DMS 273 (cell line): ENCODE measurements at regions not wholly inside any gene's neighbourhood (a gene's known extent, or its start where the extent isn't known, plus 50 kb on each side); places are given as distances from the start of the nearest gene placed in this dataset.

Experiments
- DNase-seq: peaks from one replicate; lab custom pipeline; 2025; ENCODE audit not compliant: unreplicated experiment; lab: John Stamatoyannopoulos, UW

DNA sequence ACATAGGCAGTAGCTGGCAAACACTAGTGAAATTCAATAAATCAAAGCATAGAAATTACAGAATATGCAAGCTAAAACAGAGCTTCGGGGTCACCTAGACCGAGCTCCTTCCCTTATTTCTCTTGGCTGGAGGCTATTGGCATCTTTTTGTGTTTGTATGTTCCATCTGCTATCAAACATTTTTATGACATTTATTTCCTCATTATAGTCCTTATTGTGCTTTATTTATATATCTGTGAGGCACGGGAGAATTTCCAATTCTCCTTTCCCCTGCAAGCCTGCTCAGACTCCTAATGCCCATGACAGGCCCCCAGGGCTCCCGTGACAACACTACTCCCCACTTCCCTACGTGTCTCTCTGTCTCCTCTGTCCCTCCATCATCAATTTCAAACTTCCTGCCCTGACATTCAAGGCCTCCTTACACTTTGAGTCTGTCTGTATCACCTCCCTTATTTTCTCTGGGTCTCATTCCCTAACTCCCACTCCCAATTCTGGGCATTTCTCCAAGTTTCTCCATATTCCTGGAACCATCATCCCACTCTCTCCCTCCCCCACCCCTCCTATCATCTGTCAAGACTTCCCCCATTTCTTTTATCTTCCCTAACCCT lies 316.9 kb downstream of the OSR1 start:
- no peak for DNase-seq

DNA sequence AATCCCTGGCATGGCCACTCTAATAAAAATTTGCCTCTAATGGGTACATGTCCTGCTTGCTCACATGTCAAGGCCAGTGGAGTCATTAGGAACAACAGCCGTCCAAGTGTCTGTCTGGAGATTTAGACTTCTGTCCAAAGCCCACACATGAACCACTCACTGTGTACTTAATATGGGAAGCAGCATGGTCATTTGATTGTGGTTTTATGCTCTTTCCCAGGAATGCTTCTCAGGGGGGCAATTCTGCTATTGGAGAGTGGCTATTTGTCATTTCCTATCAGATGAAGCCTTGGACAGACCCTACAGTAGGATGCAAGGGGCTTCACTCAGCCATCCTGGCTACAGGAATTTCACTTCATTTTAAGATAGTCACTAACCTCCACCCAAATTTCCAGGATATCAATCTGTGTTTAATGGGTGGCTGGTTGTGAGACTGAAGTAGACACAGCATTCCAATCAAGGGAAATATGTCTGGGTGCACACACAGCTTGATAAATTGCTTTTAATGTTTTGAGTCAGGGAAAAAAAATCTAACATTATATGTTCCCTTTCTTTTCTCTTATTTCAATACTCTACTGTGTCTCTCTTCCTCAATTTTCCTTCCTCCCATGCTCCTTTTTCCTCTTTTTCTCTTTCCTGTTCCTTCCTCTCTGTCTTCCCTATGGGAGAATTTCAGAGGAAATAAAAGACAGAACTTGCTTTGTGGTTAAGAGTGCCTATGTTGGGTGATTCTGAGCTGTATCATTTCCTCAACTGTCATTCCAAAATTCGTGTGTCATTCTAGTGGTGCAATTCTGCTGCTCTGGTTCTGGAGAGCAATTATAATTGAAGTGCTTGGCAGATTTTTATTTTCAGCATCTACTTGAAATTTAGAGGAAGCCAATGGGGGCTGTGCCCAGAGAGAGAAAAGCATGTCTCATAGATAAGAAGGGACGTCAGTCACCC lies 320.1 kb downstream of the OSR1 start:
- DNase-seq, result no peak

DNA sequence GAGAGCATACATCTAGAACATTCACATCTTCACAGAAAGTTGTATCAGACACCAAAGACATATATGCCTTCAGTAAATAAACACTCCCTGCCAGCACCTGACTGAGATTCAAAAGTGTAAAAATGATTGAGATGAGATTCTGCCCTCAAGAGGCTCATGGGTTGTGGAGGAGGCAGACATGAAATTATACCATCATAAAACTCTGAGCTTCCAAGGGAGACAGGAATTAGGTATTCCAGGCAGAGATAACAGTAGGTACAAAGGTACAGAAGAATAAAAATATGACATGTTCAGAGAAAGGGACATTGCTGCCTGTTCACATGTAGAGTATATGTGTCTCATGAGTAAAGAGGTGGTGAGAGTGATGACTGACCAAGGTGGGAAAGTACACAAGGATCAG lies 322.3 kb downstream of the OSR1 start:
- DNase-seq, result no peak

DNA sequence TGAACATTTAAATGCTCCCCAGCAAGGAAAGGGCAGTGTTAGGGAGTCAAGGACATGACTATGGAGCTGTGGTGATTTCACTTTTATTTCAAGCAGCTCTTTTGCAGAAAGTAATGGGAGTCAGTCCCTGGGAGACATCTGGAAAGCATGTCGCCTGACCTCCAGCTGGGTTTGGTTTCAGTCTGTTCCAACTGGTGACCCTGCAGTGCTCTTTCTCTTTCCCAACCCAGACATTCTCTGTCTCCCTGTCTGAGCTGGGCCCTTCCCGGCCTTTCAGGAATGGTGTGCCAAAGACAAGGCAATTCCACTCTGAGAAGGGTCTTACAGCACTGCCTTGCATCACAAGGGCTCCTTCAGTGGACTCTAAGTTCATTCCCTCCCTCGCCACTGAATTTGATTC lies 323.2 kb downstream of the OSR1 start:
- no peak for DNase-seq

DNA sequence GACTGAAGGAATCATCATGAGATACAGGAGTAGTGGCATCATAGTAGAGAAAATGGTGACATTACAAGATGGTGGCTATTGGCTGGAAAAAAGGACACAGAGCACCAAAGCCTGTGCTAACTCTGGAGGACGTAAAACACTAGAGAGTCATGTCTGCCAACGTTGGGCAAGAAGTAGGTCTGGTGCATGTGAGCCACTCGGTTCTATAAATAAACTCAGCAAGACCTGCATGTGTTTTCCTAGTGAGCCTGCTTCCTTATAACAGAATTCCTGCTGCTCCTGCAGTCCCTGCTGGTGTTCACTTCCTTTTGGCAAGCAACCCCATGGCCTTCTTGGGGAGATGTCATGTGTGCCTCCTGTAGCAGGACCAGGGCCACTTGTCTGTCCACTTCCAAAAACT lies 325.2 kb downstream of the OSR1 start:
- DNase-seq, result no peak

DNA sequence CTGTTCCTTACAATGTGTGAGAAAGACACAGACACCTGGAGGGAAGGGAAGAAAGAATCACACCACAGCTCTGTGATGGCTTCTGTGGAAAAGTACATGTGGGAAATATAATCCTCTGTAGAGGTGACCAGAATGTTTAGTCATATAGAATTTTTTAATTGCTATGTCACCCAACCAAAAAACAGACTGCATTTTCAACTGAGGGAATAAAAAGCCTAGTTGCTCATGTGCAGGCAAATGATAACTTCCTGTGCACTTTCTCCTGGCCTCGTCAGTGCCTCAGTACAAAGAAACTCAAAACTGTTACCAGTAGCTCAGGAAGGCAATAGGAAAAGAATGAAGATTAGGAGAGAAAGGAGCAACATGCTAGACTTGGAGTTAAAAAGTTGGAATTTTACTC lies 326.8 kb downstream of the OSR1 start:
- DNase-seq, result no peak

DNA sequence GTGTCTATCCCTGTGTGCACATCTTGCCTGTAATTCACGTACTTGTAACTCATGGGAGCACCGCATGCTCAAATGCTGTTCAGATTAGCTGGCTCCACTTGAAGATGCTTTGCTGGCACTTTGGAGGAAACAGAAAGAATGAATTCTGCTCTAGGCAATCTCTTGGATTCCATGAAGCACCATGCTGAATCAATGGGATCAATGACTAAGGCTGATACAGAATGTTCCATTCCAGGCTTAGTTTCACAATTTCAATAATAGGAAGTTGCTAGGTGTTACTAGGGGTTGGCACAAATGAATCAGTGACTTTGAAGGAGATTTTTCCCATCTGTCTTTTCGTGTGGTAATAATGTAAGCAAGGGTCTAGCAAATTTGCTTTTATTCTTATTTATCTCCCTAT lies 328.8 kb downstream of the OSR1 start:
- no peak for DNase-seq

DNA sequence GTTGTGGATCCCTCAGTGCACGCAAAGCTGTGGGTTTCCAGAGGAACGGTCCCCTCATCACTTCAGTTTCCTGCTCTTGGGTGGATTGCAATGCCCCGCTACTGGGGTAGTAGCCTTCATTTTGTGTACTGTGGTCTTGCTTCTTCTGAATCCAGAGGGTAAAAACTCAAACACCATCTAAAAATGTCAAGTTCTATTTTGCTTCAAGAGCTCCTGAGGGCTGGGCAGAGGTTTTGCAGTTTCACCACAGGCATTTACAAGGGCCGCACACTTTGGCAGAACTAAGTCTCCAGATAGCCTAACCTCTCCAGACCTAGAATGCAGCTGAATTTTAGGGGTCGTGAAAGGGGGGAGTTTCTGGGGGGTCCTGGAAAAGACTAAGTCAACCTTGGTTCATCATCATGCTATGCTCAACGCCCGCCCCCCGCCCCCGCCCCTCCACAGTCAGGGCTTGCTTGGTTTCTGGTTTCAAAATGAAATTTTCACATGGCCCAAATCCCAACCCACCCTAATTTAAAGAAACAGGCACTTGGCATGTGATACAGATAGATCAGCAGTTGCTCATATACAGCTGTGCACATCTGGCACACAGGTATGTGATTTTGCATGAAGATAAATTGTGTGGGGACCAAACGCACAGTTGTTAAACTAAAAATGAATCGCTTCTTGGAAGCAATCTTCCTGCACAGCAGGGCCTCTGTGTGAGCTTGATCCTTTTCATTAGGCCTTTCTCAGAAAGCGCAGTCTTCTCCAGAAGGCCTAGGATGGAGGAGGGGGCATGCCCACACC lies 329.6 kb downstream of the OSR1 start:
- DNase-seq, result no peak

DNA sequence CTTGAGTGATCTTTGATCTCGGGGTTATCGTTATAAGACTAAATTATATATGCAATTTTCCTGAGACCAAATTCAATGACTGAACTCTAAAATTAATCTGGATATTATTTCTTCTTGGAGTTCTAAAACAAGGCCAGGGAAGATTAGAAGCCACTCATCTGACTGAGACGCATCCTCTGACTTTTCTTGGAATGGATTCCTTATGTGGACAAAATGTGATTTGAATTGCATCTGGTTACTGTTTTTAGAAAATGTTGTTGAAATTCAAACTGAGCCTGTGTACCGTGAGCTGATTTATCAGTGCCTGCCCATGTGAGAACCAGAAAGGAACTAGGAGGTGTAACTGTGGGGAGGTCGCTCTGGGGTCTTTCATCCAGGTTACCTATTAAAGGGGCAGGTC lies 330.8 kb downstream of the OSR1 start:
- DNase-seq, result no peak

DNA sequence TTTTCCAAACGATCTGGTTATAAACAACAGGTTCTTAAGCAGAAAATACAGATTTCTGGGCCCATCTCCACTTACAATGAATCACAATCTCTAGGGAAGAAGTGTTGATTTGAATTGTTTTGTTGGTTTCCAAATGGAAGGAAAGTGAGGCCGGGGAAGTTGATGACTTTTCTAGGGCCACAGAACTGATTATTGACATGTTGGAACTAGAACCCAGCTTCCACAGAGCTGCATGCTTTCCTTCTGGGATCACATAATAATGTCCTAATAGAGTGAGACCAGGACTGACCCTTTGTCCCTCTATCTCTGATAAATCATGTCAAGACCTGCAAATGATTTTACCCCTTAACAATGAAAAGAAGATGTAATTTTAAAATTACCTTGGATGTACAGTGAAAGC lies 332.2 kb downstream of the OSR1 start:
- DNase-seq, result no peak

DNA sequence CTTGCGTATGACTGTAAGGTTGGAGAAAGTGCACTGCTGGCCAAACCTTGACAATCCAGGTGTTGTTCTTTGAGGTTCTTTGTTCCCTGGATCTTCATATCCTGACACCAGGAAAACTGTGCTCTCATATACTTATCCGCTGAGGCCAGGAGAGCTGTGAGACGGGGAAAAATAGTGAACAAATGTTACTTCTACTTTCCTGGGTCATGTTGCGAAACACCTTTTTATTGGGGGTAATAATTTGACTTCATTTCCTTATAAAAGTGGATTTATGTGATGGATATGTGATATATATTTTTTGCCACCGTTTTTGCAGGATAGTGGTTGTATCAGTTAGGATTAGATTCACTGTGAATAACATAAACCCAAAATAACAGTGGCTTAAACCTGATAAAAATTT lies 336.1 kb downstream of the OSR1 start:
- no peak for DNase-seq

DNA sequence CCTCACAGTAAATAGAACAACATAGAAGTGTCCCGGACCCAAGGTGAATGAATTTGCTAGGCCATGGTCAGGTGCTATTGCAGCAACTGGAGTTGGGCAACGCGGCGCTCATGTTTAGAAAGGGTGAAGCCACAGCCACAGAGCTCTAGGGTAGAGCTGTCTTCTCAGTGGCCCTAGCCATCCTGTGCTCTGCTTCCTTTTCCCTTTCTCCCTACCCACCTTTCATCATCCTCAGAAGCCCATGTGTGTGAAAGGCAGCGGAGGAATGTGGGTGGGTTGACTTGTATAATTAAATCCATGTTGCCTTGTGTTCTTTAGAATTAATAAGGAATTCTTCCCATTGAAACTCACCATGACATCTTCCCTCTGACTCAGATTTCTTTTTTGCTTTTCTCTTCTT lies 336.7 kb downstream of the OSR1 start:
- DNase-seq, result no peak

DNA sequence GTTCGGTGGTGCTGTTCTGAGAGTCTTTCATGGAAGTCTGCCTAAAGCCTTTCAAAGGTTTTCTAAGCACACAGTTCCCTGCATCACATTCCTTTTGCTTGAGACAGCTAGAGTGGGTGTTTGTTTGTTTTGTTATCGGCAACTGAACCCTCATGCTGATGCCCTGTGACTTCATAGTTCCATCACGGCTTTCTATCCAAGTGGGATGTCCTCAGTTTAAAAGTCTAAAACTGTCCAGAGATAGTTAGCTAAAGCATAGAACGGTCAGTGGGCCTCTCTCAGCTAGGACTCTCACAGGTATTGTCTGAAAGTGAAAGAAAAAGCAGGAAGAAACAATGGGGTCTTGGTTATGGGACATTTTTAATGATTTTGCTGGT lies 337.3 kb downstream of the OSR1 start:
- DNase-seq, result no peak

DNA sequence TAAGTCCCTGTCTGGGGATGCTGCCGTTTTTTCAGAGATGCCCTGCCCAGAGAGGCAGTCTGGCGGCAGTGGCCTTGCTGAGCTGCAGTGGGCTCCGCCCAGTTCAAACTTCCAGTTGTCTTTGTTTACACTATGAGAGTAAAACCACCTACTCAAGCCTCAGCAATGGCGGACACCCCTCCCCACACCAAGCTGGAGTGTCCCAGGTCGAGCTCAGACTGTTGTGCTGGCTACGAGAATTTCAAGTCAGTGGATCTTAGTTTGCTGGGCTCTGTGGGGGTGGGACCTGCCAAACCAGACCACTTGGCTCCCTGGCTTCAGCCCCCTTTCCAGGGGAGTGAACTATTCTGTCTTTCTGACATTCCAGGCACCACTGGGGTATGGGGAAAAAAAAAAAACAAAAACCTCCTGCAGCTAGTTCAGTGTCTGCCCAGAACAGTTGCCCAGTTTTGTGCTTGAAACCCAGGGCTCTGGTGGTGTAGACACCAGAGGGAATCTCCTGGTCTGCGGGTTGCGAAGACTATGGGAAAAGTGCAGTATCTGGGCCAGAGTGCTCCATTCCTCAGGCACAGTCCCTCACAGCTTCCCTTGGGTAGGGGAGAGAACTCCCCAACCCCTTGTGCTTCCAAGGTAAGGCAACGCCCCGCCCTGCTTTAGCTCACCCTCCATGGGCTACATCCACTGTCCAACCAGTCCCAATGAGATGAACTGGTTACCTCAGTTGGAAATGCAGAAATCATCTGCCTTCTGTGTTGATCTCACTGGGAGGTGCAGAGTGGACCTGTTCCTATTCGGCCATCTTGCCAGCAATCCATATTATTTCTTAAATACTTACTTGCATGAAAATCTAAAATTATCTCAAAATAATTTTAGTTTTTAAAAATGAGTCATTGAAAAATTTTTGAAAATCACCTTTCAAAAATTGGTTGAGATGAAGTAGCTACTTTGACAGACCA lies 338.0 kb downstream of the OSR1 start:
- no peak for DNase-seq

DNA sequence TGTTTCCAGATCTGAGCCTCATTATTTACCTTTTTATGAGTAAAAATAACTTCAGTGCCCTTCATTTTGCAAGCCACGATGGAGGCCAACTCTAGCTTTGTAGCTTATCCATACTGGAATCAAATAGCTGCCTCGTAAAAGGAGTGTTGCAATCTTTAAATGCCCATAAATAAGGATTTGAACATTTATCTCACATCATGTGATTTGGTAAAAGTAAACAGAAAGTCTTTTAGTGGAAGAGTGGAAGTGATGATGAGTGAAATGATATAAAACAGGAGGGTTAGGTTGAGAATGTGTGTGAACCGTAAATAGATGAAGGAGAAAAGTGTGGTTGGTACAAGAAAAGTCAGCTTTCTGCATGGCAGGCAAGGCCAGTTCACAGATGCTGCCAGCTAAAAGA lies 348.9 kb downstream of the OSR1 start:
- no peak for DNase-seq

DNA sequence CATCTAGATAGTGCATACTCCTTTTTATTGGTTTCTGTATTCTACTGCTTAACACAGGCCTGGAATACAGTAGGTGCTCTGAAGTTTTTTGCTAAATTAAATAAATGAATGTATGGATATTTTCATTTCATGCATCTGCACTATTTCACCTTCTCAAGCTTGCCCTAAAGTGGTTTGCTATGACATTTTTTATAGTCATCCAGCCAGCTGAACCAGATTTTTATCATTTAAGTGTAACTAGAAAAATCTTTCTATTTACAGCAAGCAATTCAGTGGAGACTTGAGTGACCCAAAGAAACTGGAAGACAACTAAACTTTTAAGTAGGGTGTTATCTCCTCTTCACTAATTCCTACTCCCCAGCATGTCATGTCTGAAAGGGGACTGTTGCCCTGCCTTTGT lies 354.9 kb downstream of the OSR1 start:
- DNase-seq, result no peak

DNA sequence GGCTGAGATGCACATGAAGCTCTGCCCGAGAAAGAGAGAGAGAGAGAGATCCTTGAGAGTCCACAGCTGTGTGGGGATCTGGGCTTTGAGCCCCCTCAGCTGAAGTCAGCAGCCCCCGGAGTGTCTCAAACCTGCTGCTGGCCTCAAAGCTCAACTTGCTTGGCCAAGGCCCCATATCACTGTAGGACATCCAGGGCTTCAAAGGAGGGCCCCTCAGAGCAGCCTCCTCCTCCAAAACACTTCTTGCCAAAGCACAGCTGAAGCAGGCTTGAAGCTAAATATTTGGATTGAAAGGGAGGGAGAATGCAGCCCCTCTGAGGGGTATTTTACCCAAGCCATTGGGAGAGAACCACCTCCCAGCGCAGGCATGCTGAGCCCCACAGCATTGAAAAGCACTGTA lies 357.6 kb downstream of the OSR1 start:
- DNase-seq, result no peak

DNA sequence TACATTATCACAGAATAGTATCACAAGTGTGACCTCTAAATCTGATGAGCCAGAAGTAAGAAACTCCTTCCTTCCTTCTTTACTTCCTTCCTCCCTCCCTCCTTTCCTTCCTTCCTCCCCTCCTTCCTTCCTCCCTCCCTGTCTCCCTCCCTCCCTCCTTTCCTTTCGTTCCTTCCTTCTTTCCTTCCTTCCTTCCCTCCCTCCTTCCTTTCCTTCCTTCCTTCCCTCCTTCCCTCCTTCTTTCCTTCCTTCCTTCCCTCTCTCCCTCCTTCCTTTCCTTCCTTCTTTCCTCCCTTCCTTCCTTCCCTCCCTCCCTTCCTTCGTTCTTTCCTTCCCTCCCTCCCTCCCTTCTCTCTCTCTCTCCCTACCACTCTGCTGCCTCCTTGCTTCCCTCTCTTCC lies 359.2 kb downstream of the OSR1 start:
- DNase-seq, result no peak

DNA sequence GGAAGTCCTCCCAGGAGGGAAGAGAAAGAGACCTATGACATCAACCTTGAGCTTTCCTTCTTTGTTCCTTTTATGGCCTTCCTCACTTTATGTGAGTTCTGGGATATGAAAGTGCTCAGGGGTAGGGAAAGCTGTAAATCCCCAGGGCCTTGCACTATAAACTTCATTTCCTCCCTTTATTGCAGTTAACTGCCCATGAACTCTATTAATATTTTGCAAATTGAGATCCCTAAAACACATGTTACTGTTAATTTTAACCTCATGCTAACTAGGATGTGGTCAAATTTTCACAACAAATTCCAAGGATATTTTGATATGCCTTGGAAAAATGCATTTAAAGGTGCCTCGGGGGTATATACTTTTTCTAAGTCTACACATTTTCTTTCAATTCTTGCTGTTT lies 359.9 kb downstream of the OSR1 start:
- DNase-seq, result no peak

DNA sequence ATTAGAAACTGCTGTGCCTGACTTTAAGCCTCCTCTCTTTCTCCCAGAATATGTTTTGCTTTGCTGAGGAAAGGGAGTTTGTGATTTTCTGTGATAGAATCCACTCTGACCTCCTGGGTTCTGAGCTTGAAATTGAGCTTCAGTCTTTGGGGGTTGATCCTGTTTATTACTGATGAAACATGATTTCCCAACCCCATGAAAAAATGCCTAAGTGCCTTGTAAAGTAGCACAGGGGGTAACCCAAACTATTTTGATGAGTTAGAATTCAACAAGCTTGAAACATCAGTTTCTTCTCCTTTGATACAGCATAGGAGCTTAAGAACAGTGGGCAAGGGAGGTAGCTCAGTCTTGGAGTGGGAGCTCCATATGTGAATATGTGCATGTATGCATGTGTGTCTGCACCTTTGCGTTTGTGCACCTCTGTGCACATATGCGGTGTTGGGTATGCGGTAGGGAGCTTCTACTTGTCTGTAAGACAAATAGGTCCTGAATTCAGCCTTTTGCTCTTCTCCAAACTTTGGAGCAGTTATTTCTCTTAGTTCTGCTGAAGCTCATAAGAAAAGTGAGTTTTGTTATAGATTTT lies 364.6 kb downstream of the OSR1 start:
- DNase-seq, result no peak
